ENCODE measurements at regions not wholly inside any gene's neighbourhood (a gene's known extent, or its start where the extent isn't known, plus 50 kb on each side); places are given as distances from the start of the nearest gene placed in this dataset.

- peak; percentile 62 for DNase-seq (ENCODE audit: low spot score)
- no TSS peak for BruUV-seq (replicated peaks)
- no peak overlapping the region for H3K4me3 ChIP-seq (ENCODE audit: low read depth, low read length, poor library complexity, severe bottlenecking)
- intact Hi-C loops (cut with micrococcal nuclease; ENCODE audit: unreplicated experiment): no loop called here
- H3K27ac ChIP-seq (ENCODE audit: low read depth, low read length, poor library complexity, severe bottlenecking): peak overlapping the region; percentile 13
- H3K4me1 ChIP-seq (ENCODE audit: insufficient read depth, low read length, poor library complexity, severe bottlenecking): peaks cover 15% of the 10 kb centered on the region
- ChIA-PET POLR2A (ENCODE audit: low non-redundant PET) (no interaction called here), CTCF (no interaction called here)
- no peaks in the 10 kb centered on the region for H3K27me3 ChIP-seq (replicated peaks; ENCODE audit: insufficient read depth, low read depth, low read length, poor library complexity)
- no peak for TF ChIP-seq EZH2 (IDR thresholded peaks at IDR 0.05; ENCODE audit: borderline replicate concordance, low read depth, low read length, poor library complexity, severe bottlenecking)
- no peak for TF ChIP-seq CTCF (conservative IDR thresholded peaks at IDR 0.05; ENCODE audit: low read depth, low read length)
- H3K36me3 ChIP-seq (ENCODE audit: insufficient read depth, low read length, poor library complexity, severe bottlenecking): no peaks in the 10 kb centered on the region
- H3K9me3 ChIP-seq (ENCODE audit: low read depth, low read length, poor library complexity, severe bottlenecking): no peaks in the 10 kb centered on the region
These were observed 339.2 kb downstream of the SOX2 start for GRCh38 chr3:182050932-182051331.

GRCh38 chr3:182052332-182052731 is 340.6 kb downstream of the SOX2 start:
- ChIA-PET CTCF (no interaction called here), POLR2A (ENCODE audit: low non-redundant PET) (no interaction called here)
- Histone ChIP-seq H3K9me3 (ENCODE audit: low read depth, low read length, poor library complexity, severe bottlenecking) (no peaks in the 10 kb centered on the region), H3K27ac (ENCODE audit: low read depth, low read length, poor library complexity, severe bottlenecking) (no peak overlapping the region), H3K36me3 (ENCODE audit: insufficient read depth, low read length, poor library complexity, severe bottlenecking) (no peaks in the 10 kb centered on the region), H3K4me1 (ENCODE audit: insufficient read depth, low read length, poor library complexity, severe bottlenecking) (peaks cover 15% of the 10 kb centered on the region), H3K4me3 (ENCODE audit: low read depth, low read length, poor library complexity, severe bottlenecking) (no peak overlapping the region), H3K27me3 (replicated peaks; ENCODE audit: insufficient read depth, low read depth, low read length, poor library complexity) (no peaks in the 10 kb centered on the region)
- DNase-seq (ENCODE audit: low spot score): no peak
- intact Hi-C loops (cut with micrococcal nuclease; ENCODE audit: unreplicated experiment): no loop called here
- TF ChIP-seq CTCF (conservative IDR thresholded peaks at IDR 0.05; ENCODE audit: low read depth, low read length): no peak
- TF ChIP-seq EZH2 (IDR thresholded peaks at IDR 0.05; ENCODE audit: borderline replicate concordance, low read depth, low read length, poor library complexity, severe bottlenecking): no peak
- BruUV-seq (replicated peaks): no TSS peak

- H3K4me1 ChIP-seq (ENCODE audit: insufficient read depth, low read length, poor library complexity, severe bottlenecking): peaks cover 15% of the 10 kb centered on the region
- no peaks in the 10 kb centered on the region for H3K9me3 ChIP-seq (ENCODE audit: low read depth, low read length, poor library complexity, severe bottlenecking)
- intact Hi-C loops (cut with micrococcal nuclease; ENCODE audit: unreplicated experiment): no loop called here
- no peak for TF ChIP-seq EZH2 (IDR thresholded peaks at IDR 0.05; ENCODE audit: borderline replicate concordance, low read depth, low read length, poor library complexity, severe bottlenecking)
- TF ChIP-seq CTCF (conservative IDR thresholded peaks at IDR 0.05; ENCODE audit: low read depth, low read length): no peak
- no peaks in the 10 kb centered on the region for H3K36me3 ChIP-seq (ENCODE audit: insufficient read depth, low read length, poor library complexity, severe bottlenecking)
- POLR2A ChIA-PET (ENCODE audit: low non-redundant PET): no interaction called here
- no peak overlapping the region for H3K4me3 ChIP-seq (ENCODE audit: low read depth, low read length, poor library complexity, severe bottlenecking)
- H3K27ac ChIP-seq (ENCODE audit: low read depth, low read length, poor library complexity, severe bottlenecking): no peak overlapping the region
- CTCF ChIA-PET: no interaction called here
- no TSS peak for BruUV-seq (replicated peaks)
- no peaks in the 10 kb centered on the region for H3K27me3 ChIP-seq (replicated peaks; ENCODE audit: insufficient read depth, low read depth, low read length, poor library complexity)
- no peak for DNase-seq (ENCODE audit: low spot score)
These were observed 341.0 kb downstream of the SOX2 start for GRCh38 chr3:182052757-182053156.
